Vagina (tissue), 2 donors: ENCODE measurements at regions not wholly inside any gene's neighbourhood (a gene's known extent, or its start where the extent isn't known, plus 50 kb on each side); places are given as distances from the start of the nearest gene placed in this dataset.

Experiments
- POLR2A ChIP-seq, 2 donors: fragments of 450-650 bp; IDR thresholded peaks; one replicate each; pipeline ENCODE4 v1.6.1; 2017; ENCODE audit warnings: antibody characterized with exemption in 2 of 2, mild to moderate bottlenecking in 2 of 2, moderate library complexity in 2 of 2
- POLR2AphosphoS5 ChIP-seq, 2 donors: sonication (generic); formaldehyde crosslinking; IDR thresholded peaks; one replicate each; pipeline ENCODE4 v1.9.0; 2017; ENCODE audit warnings: antibody characterized with exemption in 2 of 2, mild to moderate bottlenecking in 2 of 2, low read depth in 1 of 2; ENCODE audit not compliant: insufficient read depth in 1 of 2
- TF ChIP-seq, protein P1 (sequence below), 3 experiments: fragments of 450-650 bp in 2 of 3; fragments of 200-600 bp in 1 of 3; sonication (generic) in 1 of 3; IDR thresholded peaks; one replicate each; pipeline ENCODE4 v1.5.1; 2017 to 2019; ENCODE audit warnings: antibody characterized with exemption in 3 of 3, mild to moderate bottlenecking in 2 of 3, moderate library complexity in 2 of 3

DNA sequence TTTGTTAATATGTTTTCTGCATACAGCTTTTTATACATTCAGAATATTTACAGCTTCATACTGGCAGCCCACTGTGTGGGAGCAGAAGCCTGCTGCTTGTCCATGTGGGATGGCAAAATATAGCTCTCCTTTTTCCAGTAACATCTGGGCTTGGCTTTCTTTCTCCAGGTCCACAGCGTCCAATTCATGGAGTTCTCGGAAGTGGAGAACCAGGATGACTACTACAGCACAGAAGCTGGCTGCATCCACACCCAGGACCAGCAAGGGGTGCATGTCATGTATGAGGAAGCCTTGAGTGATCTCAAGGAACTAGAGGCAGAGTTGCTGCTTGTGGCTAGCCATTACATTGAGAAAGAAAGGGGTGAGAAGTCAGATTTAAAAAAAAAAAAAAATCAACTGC lies 143.1 kb downstream of the CD164 start:
- no peak for TF ChIP-seq POLR2AphosphoS5 (IDR thresholded peaks at IDR 0.05; ENCODE audit: insufficient read depth in 1 of 2, low read depth in 1 of 2)
- TF ChIP-seq, protein P1, sequence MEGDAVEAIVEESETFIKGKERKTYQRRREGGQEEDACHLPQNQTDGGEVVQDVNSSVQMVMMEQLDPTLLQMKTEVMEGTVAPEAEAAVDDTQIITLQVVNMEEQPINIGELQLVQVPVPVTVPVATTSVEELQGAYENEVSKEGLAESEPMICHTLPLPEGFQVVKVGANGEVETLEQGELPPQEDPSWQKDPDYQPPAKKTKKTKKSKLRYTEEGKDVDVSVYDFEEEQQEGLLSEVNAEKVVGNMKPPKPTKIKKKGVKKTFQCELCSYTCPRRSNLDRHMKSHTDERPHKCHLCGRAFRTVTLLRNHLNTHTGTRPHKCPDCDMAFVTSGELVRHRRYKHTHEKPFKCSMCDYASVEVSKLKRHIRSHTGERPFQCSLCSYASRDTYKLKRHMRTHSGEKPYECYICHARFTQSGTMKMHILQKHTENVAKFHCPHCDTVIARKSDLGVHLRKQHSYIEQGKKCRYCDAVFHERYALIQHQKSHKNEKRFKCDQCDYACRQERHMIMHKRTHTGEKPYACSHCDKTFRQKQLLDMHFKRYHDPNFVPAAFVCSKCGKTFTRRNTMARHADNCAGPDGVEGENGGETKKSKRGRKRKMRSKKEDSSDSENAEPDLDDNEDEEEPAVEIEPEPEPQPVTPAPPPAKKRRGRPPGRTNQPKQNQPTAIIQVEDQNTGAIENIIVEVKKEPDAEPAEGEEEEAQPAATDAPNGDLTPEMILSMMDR (IDR thresholded peaks at IDR 0.05) = no peak
- no peak for TF ChIP-seq POLR2A (IDR thresholded peaks at IDR 0.05)
